Activated CD4-positive, alpha-beta T cell treated with anti-CD3 and anti-CD28 coated beads for 4 hours (primary cell): ENCODE measurements at regions not wholly inside any gene's neighbourhood (a gene's known extent, or its start where the extent isn't known, plus 50 kb on each side); places are given as distances from the start of the nearest gene placed in this dataset.

Source experiments
- DNase-seq, 2 donors: peaks; one replicate each; pipeline ENCODE4 v3.0.0-alpha.2; 2020

- DNase-seq = no peak
These were observed 78.1 kb upstream of the TBX20 start for GRCh38 chr7:35331730-35332678.

- no peak for DNase-seq
These were observed 75.1 kb upstream of the TBX20 start for GRCh38 chr7:35329026-35329425.

GRCh38 chr7:35319606-35320005 lies 65.7 kb upstream of the TBX20 start:
- no peak for DNase-seq

- DNase-seq = no peak
These were observed 62.6 kb upstream of the TBX20 start for GRCh38 chr7:35316549-35316948.

- no peak for DNase-seq
These were observed 61.6 kb upstream of the TBX20 start for GRCh38 chr7:35315517-35315916.

GRCh38 chr7:35314354-35314753 lies 60.5 kb upstream of the TBX20 start:
- no peak for DNase-seq

GRCh38 chr7:35313575-35313974 lies 59.7 kb upstream of the TBX20 start:
- no peak for DNase-seq
